NCI-H345 treated with DMSO at 0.1 percent for 48 hours (cell line): ENCODE measurements at regions not wholly inside any gene's neighbourhood (a gene's known extent, or its start where the extent isn't known, plus 50 kb on each side); places are given as distances from the start of the nearest gene placed in this dataset.

ENCODE experiments used
- DNase-seq: peaks from one replicate; lab custom pipeline; 2025; ENCODE audit not compliant: unreplicated experiment; lab: John Stamatoyannopoulos, UW

- DNase-seq, result no peak
These were observed 177.0 kb upstream of the EDNRA start for GRCh38 chr4:147303873-147304229.

DNA sequence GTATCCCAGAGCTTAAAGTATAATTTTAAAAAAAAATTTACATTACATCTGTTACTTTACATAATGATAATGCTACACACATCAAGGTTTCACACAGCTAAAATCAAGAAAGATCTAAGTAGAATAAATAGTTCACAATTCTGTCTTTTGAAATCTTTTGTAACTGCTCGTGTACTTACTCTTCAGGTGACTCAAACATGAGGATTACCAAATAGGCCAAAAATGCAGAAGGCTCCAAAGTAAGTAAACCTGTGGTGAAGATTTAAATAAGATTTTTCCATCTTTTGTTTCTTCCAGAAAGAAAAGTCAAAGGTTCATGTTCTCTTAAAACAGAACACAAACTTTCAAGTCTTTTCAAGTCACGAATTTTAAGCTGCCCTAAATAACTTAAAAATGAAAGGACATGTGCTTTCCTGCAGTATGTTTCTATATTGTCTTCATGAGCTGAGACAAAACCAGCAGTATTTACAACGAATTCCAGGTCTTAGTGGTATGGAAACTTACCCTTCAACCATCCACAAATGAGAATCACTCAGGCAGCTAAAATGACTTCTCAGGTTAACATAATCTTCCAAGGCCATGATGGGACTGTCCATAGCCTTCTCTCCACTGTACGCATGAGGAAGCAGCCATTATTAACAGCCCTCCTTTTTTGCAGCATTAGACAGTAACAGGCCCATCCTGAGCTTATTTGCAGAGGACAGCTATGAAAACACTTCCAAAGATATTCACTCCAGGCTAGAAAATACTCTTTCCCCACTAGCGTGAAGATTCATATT lies 172.8 kb upstream of the EDNRA start:
- no peak for DNase-seq

- DNase-seq, result no peak
These were observed 171.5 kb upstream of the EDNRA start for GRCh38 chr4:147309434-147309833.

- no peak for DNase-seq
These were observed 170.6 kb upstream of the EDNRA start for GRCh38 chr4:147310312-147310711.

DNA sequence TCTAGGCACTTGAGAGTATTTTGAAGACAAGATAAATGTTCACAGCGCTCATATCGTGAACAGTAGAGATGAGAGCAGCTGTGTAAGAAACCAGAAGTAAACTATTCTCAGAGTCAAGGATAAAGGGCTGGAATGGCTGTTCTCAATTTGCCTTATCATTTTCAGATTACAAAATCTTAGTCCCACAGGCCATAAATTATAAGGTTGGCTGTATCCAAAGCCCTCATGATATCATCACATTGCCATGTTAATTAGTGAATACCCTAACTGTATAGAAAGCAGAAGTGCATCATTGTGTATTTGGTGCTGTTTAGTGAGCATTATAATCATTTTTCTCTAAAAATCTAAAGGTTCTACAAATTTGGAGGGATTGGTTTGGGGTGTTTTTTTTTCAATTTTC lies 168.9 kb upstream of the EDNRA start:
- DNase-seq, result no peak

DNA sequence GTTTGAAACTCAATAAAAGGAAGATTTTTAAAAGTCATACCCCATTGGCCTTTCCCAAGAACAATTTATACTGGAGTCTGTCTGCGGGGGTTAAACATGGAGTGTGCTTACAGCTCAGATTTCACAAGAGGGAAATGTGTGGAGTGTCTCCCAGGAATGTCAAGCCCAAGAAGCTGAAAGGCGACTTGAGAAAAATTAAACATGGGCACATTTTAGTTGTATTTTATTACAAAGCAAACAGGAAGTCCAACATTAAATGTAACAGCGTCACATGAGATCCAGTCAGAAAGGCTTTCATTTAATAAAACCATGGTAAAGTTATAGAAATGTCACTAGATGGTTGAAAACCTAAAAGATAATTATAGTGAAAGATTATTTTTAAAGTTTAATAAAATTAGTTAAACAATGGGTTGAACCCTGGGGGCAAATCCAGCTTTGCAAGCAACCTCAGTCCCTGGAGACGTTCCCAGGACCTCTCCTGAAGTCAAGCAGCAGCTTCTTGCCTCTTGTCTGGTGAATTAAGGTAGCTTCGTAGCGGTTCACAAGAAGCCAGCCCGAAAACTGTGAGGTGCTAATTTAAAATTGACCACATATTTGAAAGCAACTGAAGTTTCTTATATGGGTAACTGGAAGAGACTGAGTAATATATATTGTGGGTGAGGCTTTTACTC lies 168.4 kb upstream of the EDNRA start:
- DNase-seq, result no peak

DNA sequence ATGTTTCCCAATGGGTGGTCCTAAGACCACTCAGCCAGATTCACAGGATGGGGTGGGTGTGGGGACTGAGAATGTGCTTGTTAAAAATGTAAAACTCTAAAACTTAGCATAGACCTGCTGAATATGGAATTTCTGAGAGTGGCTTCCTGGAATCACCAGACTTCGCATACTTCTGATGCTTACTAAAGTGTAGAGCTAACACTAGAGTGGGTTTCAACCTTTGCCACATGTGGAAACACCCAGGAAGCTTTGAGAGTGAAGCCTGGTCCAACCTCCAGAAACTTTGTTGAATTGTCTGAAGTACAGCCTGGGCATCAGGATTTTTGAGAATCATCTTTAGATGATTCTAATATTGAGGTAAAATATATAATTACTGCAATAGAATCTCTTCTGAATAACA lies 167.8 kb upstream of the EDNRA start:
- no peak for DNase-seq

DNA sequence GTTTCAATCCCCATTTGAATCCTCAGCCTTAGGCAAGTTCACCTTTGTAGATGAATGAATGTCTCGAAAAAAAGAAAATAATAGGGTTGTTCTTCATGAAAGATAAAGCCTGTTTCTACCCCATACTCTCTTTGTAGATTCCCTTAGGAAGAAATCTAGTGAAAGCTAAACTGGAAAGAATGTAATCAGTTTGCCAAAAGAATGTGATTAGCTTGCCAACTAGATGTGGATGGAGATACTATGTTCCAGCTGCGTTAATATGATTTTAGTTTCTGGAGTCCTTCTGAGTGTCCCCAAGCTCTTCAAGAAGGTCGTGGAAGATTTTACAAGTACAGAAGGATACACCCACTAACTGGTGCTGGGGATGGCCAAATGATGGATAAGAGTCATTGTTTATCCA lies 162.3 kb upstream of the EDNRA start:
- no peak for DNase-seq

- DNase-seq, result no peak
These were observed 155.3 kb upstream of the EDNRA start for GRCh38 chr4:147325571-147325981.

GRCh38 chr4:147326591-147326990 lies 154.3 kb upstream of the EDNRA start:
- DNase-seq, result no peak

DNA sequence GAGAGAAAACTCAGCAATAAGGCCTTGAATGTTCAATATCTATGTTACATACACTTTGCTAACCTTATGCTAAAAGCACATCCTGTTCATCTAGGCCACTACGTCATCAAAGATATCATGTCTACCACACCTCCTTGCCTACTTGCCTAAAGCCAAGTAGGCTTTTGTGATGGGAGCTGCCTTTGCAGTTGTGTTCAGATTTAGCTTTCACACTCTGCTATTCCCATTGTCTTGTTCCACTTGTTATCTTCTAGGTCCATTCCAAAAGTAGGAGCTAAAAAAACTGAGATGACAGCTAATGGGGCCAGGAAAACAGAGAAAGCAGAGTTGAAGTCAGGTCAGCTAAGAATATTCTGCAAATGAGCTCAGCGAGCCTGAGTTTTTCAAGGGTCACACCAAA lies 153.6 kb upstream of the EDNRA start:
- no peak for DNase-seq

DNA sequence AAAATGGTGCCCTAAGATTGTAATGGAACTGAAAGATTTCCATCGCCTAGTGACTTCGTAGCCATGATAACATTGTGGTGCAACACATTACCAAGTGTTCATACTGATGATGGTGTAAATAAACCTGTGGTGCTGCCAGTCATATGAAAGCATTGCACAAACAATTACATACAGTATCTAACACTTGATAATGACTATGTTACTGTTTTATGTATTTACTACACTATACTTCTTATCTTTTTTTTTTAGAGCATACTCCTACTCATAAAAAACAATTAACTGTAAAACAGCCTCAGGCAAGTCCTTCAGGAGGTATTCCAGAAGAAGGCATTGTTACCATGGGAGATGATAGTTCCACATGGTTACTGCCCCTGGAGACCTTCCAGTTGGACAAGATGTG lies 152.7 kb upstream of the EDNRA start:
- no peak for DNase-seq

DNA sequence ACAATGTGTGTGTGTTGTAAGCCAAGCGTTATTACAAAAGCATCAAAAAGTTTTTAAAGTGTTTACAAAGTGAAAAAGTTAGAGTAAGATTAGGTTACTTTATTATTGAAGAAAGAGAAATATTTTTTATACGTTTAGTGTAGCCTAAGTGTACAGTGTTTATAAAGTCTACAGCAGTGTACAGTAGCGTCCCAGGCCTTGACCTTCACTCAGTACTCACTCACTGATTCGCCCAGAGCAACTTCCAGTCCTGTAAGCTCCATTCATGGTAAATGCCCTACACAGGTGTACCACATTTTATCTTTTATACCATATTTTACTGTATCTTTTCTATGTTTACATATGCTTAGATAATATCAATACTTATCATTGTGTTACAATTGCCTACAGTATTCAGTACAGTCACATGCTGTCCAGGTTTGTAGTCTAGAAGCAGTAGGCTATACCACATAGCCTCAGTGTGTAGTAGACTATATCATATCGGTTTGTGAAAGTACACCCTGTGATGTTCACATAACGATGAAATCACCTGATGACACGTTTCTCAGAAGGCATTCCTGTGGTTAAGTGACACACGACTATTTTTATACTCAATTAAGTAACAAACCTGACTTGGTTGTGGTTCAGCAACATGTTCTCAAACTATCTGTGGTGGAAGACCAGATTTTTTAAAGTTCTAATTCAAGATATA lies 152.0 kb upstream of the EDNRA start:
- no peak for DNase-seq

DNA sequence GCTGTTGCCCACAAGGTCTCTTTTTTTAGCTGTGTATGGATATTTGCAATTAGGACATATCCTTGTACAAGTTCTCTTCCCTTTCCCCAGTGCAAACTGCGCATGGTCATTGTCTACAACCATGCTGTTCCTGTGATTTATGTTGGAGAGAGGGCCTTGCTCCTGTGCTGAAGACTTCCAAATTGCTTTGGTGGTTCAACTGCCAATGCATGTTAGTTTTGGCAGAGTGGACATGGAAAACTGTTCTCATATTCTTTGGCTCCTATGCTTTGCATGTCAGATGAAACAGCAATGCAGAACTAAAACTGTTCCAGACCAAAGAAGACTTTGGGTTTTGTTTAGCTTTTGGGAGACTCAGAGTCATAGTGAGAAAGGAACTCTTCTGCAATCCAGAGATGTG lies 148.8 kb upstream of the EDNRA start:
- no peak for DNase-seq

- DNase-seq, result no peak
These were observed 146.4 kb upstream of the EDNRA start for GRCh38 chr4:147334478-147334877.

DNA sequence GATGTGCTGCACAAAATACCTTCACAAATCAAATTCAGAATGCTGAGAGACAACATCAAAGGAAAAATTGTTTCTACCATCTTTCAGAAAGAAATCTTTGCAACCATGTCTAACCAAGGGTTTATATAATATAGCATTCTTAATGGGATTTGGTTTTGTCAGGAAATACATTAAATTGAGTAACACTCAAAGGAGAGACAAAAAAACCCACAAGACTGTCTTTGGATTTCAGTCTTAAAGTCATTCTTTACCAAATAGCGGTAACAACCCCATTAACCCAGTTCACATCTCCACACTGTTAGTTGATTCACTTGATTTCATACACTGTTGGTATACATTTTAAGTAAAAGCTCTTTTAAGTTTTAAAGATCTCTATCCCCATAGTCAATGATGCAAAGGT lies 145.7 kb upstream of the EDNRA start:
- no peak for DNase-seq

- no peak for DNase-seq
These were observed 144.6 kb upstream of the EDNRA start for GRCh38 chr4:147336252-147336651.

GRCh38 chr4:147339100-147339499 lies 141.8 kb upstream of the EDNRA start:
- no peak for DNase-seq

GRCh38 chr4:147340111-147340510 lies 140.8 kb upstream of the EDNRA start:
- DNase-seq, result no peak

GRCh38 chr4:147340591-147341120 lies 140.2 kb upstream of the EDNRA start:
- no peak for DNase-seq

DNA sequence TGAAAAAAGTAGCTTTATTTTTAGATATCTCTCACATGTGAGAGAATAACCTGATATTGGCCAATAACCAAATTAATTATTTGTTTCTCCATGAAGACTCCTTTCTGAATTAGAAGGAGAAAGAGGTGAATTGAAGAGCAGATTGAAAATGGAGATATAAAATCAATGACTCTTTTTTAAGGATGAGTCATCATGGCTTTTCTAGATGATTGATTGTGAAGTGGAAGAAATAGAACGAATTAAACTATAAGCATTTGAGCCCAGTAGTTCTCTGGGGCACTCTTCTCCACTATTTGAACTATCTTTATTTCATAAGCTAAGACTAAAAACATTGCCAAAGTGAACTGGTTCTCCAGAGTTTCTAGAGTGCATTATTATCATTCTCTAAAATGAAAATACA lies 137.2 kb upstream of the EDNRA start:
- no peak for DNase-seq

GRCh38 chr4:147345662-147346061 lies 135.2 kb upstream of the EDNRA start:
- no peak for DNase-seq
